ENCODE measurements at regions not wholly inside any gene's neighbourhood (a gene's known extent, or its start where the extent isn't known, plus 50 kb on each side); places are given as distances from the start of the nearest gene placed in this dataset. TPM values are rescaled to one million over a fixed set of nuclear protein-coding genes. Genes with fewer than 3 reads are reported as not detected.

GRCh38 chr12:75561921-75562320, 50.5 kb upstream of the KRR1 start:
- no peak overlapping the region for H3K9ac ChIP-seq (ENCODE audit: low read depth in 1 of 2, low read length in 2 of 2)
- 82% methylated on average over 7 of the region's 7 CpGs for WGBS
- no peaks in the 10 kb centered on the region for H3K27me3 ChIP-seq (ENCODE audit: control insufficient read depth in 4 of 4, insufficient read depth in 4 of 4, low read length in 3 of 4)
- no peaks in the 10 kb centered on the region for H3K9me3 ChIP-seq (ENCODE audit: control insufficient read depth in 4 of 4, low read length in 3 of 4)
- no peak overlapping the region for H3K4me3 ChIP-seq (ENCODE audit: low read depth in 1 of 3, low read length in 3 of 3)
- no peak for DNase-seq (ENCODE audit: low spot score)
- TF ChIP-seq FOXA1 (IDR thresholded peaks at IDR 0.05) (no peak), CTCF (IDR thresholded peaks at IDR 0.05; ENCODE audit: low read depth, low read length, missing input control) (no peak), EGR1 (IDR thresholded peaks at IDR 0.05; ENCODE audit: low read depth in 2 of 2) (no peak), ATF3 (IDR thresholded peaks at IDR 0.05) (no peak), FOXA2 (IDR thresholded peaks at IDR 0.05) (no peak), REST (IDR thresholded peaks at IDR 0.05) (no peak), YY1 (IDR thresholded peaks at IDR 0.05) (no peak), ZBTB33 (IDR thresholded peaks at IDR 0.05) (no peak)
- no peaks in the 10 kb centered on the region for H3K36me3 ChIP-seq (ENCODE audit: control insufficient read depth in 4 of 4, insufficient read depth in 3 of 4, low read depth in 1 of 4, low read length in 3 of 4)
- H3K27ac ChIP-seq (ENCODE audit: low read depth in 1 of 2, low read length in 2 of 2): no peak overlapping the region
- H3K4me1 ChIP-seq (ENCODE audit: control insufficient read depth in 4 of 4, insufficient read depth in 4 of 4, low read length in 3 of 4): no peaks in the 10 kb centered on the region

Small RNA genes in the stretch of these regions (small RNA-seq; reads per million reads assigned to genes)
- gene AC011611.1 (not detected), gene AC011611.6 (not detected), gene RF00156 (not detected), gene RN7SL734P (not detected)

All from liver (tissue), 9 donors.